Tibial nerve (tissue), 4 donors: ENCODE measurements at regions not wholly inside any gene's neighbourhood (a gene's known extent, or its start where the extent isn't known, plus 50 kb on each side); places are given as distances from the start of the nearest gene placed in this dataset.

Experiments used
- DNase-seq, 2 donors: peaks; one replicate each; pipeline ENCODE4 v3.0.0-alpha.2; 2019; ENCODE audit warnings: low spot score in 2 of 2
- H3K27ac ChIP-seq, 4 donors: fragments of 200-600 bp; sonication (generic) in 3 of 4; one replicate each; pipeline ENCODE4 v1.5.1; 2017 to 2019; ENCODE audit warnings: mild to moderate bottlenecking in 1 of 4
- H3K27me3 ChIP-seq, 2 donors: fragments of 200-600 bp; sonication (generic) in 1 of 2; one replicate each; pipeline versions ENCODE4 v1.5.1 to v1.6.0; 2017 to 2019
- H3K36me3 ChIP-seq, 3 donors: fragments of 200-600 bp; sonication (generic); one replicate each; pipeline ENCODE4 v1.5.1; 2018 to 2019
- H3K4me1 ChIP-seq, 4 donors: fragments of 200-600 bp; sonication (generic) in 3 of 4; one replicate each; pipeline ENCODE4 v1.5.1; 2017 to 2019
- H3K4me3 ChIP-seq, 4 donors: fragments of 200-600 bp; sonication (generic) in 3 of 4; one replicate each; pipeline ENCODE4 v1.5.1; 2017 to 2019; ENCODE audit warnings: mild to moderate bottlenecking in 1 of 4, moderate library complexity in 1 of 4
- H3K9me3 ChIP-seq, 4 donors: fragments of 200-600 bp; sonication (generic) in 3 of 4; one replicate each; pipeline ENCODE4 v1.5.1; 2017 to 2019
- EP300 ChIP-seq, 2 donors: sonication (generic); formaldehyde crosslinking; IDR thresholded peaks; one replicate each; pipeline ENCODE4 v1.6.1; 2017; ENCODE audit warnings: antibody characterized with exemption in 2 of 2, mild to moderate bottlenecking in 1 of 2
- POLR2A ChIP-seq, 2 donors: fragments of 450-650 bp; IDR thresholded peaks; one replicate each; pipeline ENCODE4 v1.6.1; 2017; ENCODE audit warnings: antibody characterized with exemption in 2 of 2, mild to moderate bottlenecking in 2 of 2, moderate library complexity in 2 of 2
- WGBS, 2 donors: methylation state at CpG; one replicate each; pipeline ENCODE4 v1.1.5; 2018; 5-methylcytosine and 5-hydroxymethylcytosine counted together
- TF ChIP-seq, protein P1 (sequence below), 5 experiments: fragments of 200-600 bp in 3 of 5; fragments of 450-650 bp in 2 of 5; sonication (generic) in 3 of 5; IDR thresholded peaks; one replicate each; pipeline ENCODE4 v1.5.1; 2016 to 2019; ENCODE audit warnings: antibody characterized with exemption in 5 of 5, mild to moderate bottlenecking in 3 of 5, moderate library complexity in 2 of 5

DNA sequence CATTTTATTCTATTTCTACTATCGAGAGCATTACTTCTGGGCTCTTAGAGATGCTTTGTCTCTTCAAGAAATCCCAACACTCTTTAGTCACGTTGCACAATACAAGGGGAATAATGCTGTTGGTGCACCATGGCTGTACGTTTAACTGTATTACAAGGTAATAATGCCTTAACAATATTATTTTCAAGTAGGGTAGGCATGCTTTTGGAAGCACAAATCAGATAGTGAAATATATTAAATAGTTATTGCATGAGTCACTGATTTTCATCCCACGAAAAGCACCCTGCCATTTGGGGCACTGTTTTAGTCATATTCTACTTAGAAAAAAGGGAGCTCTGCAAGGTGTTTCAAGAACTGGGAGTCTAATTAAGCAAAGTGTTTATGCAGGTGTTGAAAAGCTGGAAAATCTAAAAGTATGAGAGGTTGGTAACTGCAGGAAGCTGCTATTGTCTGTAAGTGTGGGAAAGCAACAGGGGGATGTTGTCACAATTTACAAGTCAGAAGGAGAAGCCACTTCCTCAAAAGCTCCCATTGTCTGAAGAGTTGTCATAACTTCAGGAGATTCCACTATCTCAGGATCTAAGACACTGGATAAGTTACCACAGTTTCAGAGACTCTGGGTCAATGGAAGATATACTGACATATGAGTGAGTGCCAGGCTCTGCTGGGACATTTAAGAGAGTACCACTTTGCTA lies 218.2 kb downstream of the JRKL start:
- Histone ChIP-seq H3K4me3 (no peak overlapping the region), H3K36me3 (peaks cover 0 to 2% (median 0%) of the 10 kb centered on the region in 3 donors), H3K27ac (no peak overlapping the region), H3K4me1 (no peaks in the 10 kb centered on the region), H3K27me3 (no peaks in the 10 kb centered on the region), H3K9me3 (peaks cover 0 to 5% (median 0%) of the 10 kb centered on the region in 4 donors)
- TF ChIP-seq POLR2A (IDR thresholded peaks at IDR 0.05) (no peak), EP300 (IDR thresholded peaks at IDR 0.05) (no peak)
- TF ChIP-seq, protein P1, sequence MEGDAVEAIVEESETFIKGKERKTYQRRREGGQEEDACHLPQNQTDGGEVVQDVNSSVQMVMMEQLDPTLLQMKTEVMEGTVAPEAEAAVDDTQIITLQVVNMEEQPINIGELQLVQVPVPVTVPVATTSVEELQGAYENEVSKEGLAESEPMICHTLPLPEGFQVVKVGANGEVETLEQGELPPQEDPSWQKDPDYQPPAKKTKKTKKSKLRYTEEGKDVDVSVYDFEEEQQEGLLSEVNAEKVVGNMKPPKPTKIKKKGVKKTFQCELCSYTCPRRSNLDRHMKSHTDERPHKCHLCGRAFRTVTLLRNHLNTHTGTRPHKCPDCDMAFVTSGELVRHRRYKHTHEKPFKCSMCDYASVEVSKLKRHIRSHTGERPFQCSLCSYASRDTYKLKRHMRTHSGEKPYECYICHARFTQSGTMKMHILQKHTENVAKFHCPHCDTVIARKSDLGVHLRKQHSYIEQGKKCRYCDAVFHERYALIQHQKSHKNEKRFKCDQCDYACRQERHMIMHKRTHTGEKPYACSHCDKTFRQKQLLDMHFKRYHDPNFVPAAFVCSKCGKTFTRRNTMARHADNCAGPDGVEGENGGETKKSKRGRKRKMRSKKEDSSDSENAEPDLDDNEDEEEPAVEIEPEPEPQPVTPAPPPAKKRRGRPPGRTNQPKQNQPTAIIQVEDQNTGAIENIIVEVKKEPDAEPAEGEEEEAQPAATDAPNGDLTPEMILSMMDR (IDR thresholded peaks at IDR 0.05), result no peak
- no peak for DNase-seq
- 61 to 64% methylated on average over 4 of the region's 4 CpGs for WGBS, 2 donors

DNA sequence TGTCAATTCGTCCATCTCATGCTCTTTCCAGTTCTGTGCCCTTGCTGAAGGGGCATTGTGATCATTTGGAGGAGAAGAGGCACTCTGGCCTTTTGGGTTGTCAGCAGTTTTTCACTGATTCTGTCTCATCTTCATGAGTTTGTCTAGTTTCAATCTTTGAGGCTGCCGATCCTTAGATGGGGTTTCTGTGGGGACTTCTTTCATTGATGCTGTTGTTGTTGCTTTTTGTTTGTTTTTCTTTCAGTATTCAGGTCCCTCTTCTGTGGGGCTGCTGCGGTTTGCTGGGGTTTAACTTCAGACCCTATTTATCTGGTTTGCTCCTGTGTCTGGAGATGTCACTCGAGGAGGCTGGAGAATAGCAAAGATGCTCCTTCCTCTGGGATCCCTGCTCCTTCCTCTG lies 224.3 kb downstream of the JRKL start:
- TF ChIP-seq EP300 (IDR thresholded peaks at IDR 0.05) (no peak), POLR2A (IDR thresholded peaks at IDR 0.05) (no peak)
- TF ChIP-seq, protein P1 (IDR thresholded peaks at IDR 0.05), result no peak
- Histone ChIP-seq H3K27me3 (no peaks in the 10 kb centered on the region), H3K9me3 (peaks cover 0 to 9% (median 0%) of the 10 kb centered on the region in 4 donors), H3K4me3 (no peak overlapping the region), H3K36me3 (no peaks in the 10 kb centered on the region), H3K27ac (no peak overlapping the region), H3K4me1 (no peaks in the 10 kb centered on the region)
- DNase-seq, result no peak
- 72 to 78% methylated on average over 4 of the region's 4 CpGs for WGBS, 2 donors

DNA sequence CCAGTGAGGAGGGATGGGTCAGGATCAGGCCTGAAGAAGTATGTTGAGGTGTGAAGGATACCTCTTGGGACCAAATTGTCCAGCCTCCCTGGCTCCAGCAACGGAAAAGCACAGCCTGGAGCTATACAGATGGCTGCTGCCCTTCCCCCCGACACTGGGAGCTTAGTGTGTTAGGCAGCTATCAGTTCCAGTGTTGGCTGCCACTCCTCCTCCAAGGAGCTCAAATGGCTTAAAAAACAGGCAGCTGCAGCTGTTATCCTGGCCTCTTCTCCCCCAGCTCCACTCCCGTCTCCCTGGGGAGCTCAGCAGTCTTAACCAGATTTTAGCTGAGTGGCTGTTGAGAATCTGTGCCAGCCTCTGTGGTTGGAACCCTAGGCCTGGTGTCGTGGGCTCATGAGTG lies 225.0 kb downstream of the JRKL start:
- H3K27ac ChIP-seq, result no peak overlapping the region
- TF ChIP-seq POLR2A (IDR thresholded peaks at IDR 0.05), result no peak
- TF ChIP-seq, protein P1 (IDR thresholded peaks at IDR 0.05), result no peak
- TF ChIP-seq EP300 (IDR thresholded peaks at IDR 0.05), result no peak
- no peaks in the 10 kb centered on the region for H3K27me3 ChIP-seq
- no peaks in the 10 kb centered on the region for H3K36me3 ChIP-seq
- 56 to 59% methylated on average over 4 of the region's 4 CpGs for WGBS, 2 donors
- peaks cover 0 to 9% (median 0%) of the 10 kb centered on the region in 4 donors for H3K9me3 ChIP-seq
- no peaks in the 10 kb centered on the region for H3K4me1 ChIP-seq
- no peak for DNase-seq
- H3K4me3 ChIP-seq, result no peak overlapping the region

DNA sequence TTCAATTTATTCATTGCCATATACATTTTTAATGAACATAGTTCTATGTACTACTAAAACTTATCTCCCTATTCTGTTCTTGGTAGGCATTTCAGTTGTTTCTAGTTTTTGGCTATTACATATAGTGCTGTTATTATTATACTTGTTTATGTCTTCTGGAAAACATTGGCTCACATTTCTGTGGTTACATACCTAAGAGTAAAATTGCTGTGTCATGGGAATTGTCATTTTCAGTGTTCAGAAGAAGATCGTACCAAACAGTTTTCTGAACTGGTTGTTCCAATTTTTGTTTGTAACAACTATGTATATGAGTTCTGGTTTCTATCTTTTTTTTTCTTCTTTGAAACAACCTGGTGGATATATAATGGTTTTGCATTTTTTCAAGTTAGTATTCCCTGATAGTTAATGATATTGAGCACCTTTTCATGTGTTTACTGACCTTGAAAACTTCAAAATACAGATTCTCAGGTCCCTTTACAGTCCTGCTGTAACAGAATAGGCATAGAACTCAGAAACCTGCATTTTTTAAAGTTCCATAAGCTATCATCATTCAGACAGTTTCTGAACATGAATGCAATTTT lies 230.7 kb downstream of the JRKL start:
- Histone ChIP-seq H3K4me3 (no peak overlapping the region), H3K4me1 (no peaks in the 10 kb centered on the region), H3K27ac (no peak overlapping the region), H3K27me3 (no peaks in the 10 kb centered on the region), H3K9me3 (no peaks in the 10 kb centered on the region), H3K36me3 (no peaks in the 10 kb centered on the region)
- TF ChIP-seq, protein P1 (IDR thresholded peaks at IDR 0.05), result no peak
- TF ChIP-seq EP300 (IDR thresholded peaks at IDR 0.05), result no peak
- 47 to 48% methylated on average over 1 of the region's 1 CpG for WGBS, 2 donors
- DNase-seq, result no peak

DNA sequence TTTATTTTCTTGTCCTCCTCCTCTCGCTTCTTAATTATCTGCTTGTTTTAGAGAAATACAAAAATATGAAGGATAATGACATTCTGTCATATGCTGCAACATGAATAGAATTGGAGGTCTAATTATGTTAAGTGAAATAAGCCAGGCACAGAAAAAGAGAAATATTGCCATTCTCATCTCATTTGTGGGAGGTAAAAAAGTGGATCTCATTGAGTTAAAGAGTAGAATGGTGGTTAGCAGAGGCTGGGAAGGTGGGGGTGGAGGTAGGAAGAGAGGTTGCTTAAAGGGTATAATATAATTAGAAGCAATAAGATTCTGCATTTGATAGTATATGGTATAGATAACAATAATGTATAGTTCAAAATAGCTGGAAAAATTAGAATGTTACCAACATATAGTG lies 231.3 kb downstream of the JRKL start:
- DNase-seq, result no peak
- Histone ChIP-seq H3K9me3 (peaks cover 0 to under 1% (median 0%) of the 10 kb centered on the region in 4 donors), H3K4me1 (no peaks in the 10 kb centered on the region), H3K27me3 (no peaks in the 10 kb centered on the region), H3K36me3 (no peaks in the 10 kb centered on the region), H3K4me3 (no peak overlapping the region), H3K27ac (no peak overlapping the region)
- TF ChIP-seq POLR2A (IDR thresholded peaks at IDR 0.05) (no peak), EP300 (IDR thresholded peaks at IDR 0.05) (no peak)
- TF ChIP-seq, protein P1 (IDR thresholded peaks at IDR 0.05), result no peak
- WGBS, 2 donors, result 80 to 82% methylated on average over 1 of the region's 1 CpG
